HG03460 (cell line): ENCODE measurements at regions not wholly inside any gene's neighbourhood (a gene's known extent, or its start where the extent isn't known, plus 50 kb on each side); places are given as distances from the start of the nearest gene placed in this dataset.

Experiments used
- ATAC-seq: cut with Tn5 transposase; IDR thresholded peaks from one replicate; pipeline ENCODE4 v1.9.1; 2021; ENCODE audit not compliant: unreplicated experiment

GRCh38 chr6:79864421-79864820 is 82.9 kb downstream of the ELOVL4 start:
- ATAC-seq, result no peak

GRCh38 chr6:79864001-79864400 is 83.4 kb downstream of the ELOVL4 start:
- ATAC-seq, result no peak

- ATAC-seq, result no peak
Measured at GRCh38 chr6:79863566-79863965, 83.8 kb downstream of the ELOVL4 start.

- ATAC-seq, result no peak
Measured at GRCh38 chr6:79862711-79863110, 84.6 kb downstream of the ELOVL4 start.

- ATAC-seq, result no peak
Measured at GRCh38 chr6:79862126-79862525, 85.2 kb downstream of the ELOVL4 start.

- ATAC-seq, result no peak
Measured at GRCh38 chr6:79861023-79861422, 86.3 kb downstream of the ELOVL4 start.

- ATAC-seq, result no peak
Measured at GRCh38 chr6:79847426-79847825, 99.9 kb downstream of the ELOVL4 start.

GRCh38 chr6:79842376-79843040 is 104.8 kb downstream of the ELOVL4 start:
- peak; percentile 73 for ATAC-seq

GRCh38 chr6:79841577-79842375 is 105.6 kb downstream of the ELOVL4 start:
- ATAC-seq, result peak; percentile 31

- ATAC-seq, result no peak
Measured at GRCh38 chr6:79838851-79839250, 108.5 kb downstream of the ELOVL4 start.

- no peak for ATAC-seq
Measured at GRCh38 chr6:79833964-79834284, 113.4 kb downstream of the ELOVL4 start.

GRCh38 chr6:79833264-79833963 is 113.9 kb downstream of the ELOVL4 start:
- ATAC-seq, result no peak

GRCh38 chr6:79832723-79833122 is 114.6 kb downstream of the ELOVL4 start:
- ATAC-seq, result no peak

GRCh38 chr6:79824202-79824601 is 123.2 kb downstream of the ELOVL4 start:
- no peak for ATAC-seq

- no peak for ATAC-seq
Measured at GRCh38 chr6:79821859-79822258, 125.5 kb downstream of the ELOVL4 start.

GRCh38 chr6:79818471-79818870 is 128.9 kb downstream of the ELOVL4 start:
- ATAC-seq, result no peak

GRCh38 chr6:79814940-79815339 is 132.4 kb downstream of the ELOVL4 start:
- ATAC-seq, result no peak

GRCh38 chr6:79813854-79814709 is 133.3 kb downstream of the ELOVL4 start:
- peak; percentile 96 for ATAC-seq

GRCh38 chr6:79813143-79813850 is 134.1 kb downstream of the ELOVL4 start:
- no peak for ATAC-seq

GRCh38 chr6:79812195-79812594 is 135.2 kb downstream of the ELOVL4 start:
- no peak for ATAC-seq
